ENCODE measurements at regions not wholly inside any gene's neighbourhood (a gene's known extent, or its start where the extent isn't known, plus 50 kb on each side); places are given as distances from the start of the nearest gene placed in this dataset.

DNA sequence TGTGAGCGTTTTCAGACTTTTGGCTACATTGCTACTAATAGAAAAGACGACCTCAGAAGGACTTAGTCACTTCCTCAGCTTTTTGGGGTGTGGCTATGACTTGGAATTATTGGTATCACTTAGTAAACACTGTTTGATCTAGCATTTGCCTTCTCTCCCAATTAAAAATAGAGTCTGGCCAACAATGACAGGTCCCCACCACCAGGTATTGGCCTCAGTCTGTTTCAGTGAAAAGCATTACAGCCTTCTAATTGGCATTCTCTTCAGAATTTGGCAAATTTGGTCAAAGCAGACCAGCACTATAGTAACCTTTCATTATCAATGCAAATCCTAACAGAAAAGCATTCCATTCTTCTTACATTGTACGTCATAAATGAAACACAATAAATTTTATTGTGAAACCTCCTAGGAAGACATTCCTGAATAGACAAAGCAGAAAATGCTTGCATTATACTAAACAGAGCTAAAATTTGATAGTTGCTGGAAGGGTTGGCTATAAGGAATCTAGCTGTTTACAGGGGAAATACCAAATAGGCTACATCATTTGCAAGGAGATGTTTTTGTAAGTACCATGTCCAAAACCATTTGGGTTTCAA is 613.9 kb downstream of the IRS1 start:
- TF ChIP-seq CTCF (IDR thresholded peaks at IDR 0.05; ENCODE audit: borderline replicate concordance, extremely low read depth, low read length, poor library complexity, severe bottlenecking), result no peak
- no peak for TF ChIP-seq EZH2 (IDR thresholded peaks at IDR 0.05; ENCODE audit: borderline replicate concordance, low read depth, low read length, severe bottlenecking)
